NOMO-1 treated with DMSO at 0.1 percent for 48 hours (cell line): ENCODE measurements at regions not wholly inside any gene's neighbourhood (a gene's known extent, or its start where the extent isn't known, plus 50 kb on each side); places are given as distances from the start of the nearest gene placed in this dataset.
A peak's percentile ranks its signal among the peaks of the same experiment; 100 is the strongest.

Experiments used
- DNase-seq: peaks from one replicate; lab custom pipeline; 2025; ENCODE audit not compliant: unreplicated experiment; lab: John Stamatoyannopoulos, UW

- no peak for DNase-seq
These were observed 157.5 kb upstream of the NFE2L3 start for GRCh38 chr7:25994433-25994994.

DNA sequence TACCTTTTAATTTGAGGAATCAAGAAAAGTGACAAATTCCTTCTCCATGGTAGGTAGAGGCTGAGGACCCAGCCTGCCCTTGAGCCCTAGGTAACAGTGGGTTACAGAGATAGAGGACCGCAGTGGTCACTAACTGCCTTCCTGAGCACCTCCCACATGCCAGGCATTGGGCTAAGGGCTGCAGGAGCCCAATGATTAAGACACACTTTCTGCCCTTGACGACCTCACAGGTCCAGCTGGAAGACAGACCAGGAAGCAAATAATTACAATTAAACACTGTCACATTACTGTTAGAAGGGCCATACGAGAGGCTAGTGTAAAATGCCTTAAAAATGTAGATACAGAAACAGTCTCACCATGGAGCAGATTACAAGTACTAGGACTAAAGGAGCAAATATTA is 156.8 kb upstream of the NFE2L3 start:
- DNase-seq = no peak

DNA sequence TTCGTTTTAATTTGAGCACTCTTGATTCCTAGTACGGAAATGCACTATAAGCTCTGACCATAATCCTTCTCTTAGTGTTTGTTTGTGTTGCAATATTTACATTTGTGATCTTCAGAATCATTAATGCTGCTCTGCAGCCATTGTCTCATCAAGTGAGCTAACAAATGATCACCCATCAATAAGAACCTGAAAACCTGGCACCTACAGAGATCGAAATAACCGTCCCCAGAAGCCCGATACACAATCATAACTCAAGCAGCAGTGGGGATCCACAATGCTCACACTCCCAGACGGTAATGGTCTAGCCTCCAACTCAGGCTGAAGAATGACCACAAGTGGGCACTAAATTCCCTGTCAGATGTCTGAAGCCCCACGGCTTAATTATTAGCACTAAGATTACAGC is 156.0 kb upstream of the NFE2L3 start:
- DNase-seq = no peak

DNA sequence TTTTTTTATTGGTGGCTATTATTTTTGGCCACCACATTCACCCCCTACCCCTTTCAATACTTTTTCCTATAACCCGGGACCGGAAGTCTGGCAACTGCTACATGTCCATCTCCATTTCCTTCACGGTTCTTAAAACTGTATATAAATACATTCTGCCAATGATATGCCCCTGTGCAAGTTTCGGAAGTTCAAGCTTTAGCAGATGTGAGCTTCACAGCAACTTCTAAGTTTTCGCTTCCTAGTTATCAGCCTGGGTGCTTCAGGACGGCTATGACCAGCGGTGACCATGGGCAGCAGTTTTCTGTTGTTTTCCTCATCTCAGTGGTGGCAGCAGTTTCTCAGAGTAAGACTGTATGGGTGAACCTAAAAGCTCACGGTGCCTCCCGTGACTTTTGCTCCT is 153.5 kb upstream of the NFE2L3 start:
- DNase-seq = no peak

- DNase-seq = no peak
These were observed 151.2 kb upstream of the NFE2L3 start for GRCh38 chr7:26000841-26001240.

GRCh38 chr7:26001662-26002244 is 150.2 kb upstream of the NFE2L3 start:
- DNase-seq = no peak

DNA sequence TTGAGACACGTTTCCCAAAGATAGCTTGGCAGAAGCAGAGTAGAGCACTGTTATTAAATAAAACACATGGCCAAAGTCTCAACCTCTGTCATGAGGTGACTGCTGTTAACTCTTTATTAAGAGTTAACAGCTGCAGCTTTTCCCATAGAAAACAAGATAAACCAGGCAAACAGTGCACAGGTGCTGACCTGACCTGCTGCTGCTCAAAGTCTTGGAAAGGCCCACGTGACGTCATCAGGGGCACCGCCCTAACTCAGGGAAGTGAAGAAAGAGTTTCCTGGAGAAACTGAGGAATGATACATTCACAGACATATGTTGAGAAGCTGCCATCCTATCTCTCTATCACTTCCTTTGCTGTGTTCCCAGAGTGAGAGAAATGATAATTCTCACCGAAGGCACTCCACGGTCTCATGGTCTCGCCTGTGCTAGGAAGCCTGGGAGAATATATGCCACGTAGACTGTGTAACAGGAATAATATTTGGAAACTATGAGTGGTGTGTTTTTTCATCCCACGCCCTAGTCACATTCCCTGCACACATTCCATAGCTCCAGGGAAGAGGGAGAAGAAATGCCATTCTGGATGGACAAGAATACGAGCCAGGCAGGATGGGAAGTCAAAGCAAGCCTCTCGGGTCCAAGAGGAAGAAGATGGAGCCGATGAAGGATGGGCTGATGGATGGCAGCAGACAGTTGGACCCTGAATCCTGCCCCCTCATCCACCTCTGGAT is 146.2 kb upstream of the NFE2L3 start:
- DNase-seq = no peak

GRCh38 chr7:26006426-26006825 is 145.6 kb upstream of the NFE2L3 start:
- DNase-seq = no peak

DNA sequence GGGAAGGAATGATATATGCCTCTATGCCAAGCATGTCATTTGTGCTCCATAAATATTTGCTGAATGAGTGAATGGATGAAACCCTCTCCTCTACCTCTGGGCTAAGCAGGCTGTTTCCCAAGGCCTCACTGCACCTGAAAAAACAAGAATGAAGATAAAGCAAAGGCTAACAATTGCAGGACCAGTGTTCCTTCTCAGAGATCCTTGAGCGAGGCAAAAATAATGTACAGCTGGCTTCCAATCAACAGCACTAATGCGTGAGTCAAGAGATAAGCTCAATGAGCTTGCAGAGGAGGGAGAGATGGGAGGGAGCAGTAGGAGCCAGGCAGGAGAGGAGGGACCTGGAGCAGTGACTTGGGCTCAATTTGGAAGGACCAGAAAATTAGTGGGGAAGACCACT is 144.5 kb upstream of the NFE2L3 start:
- DNase-seq = no peak

DNA sequence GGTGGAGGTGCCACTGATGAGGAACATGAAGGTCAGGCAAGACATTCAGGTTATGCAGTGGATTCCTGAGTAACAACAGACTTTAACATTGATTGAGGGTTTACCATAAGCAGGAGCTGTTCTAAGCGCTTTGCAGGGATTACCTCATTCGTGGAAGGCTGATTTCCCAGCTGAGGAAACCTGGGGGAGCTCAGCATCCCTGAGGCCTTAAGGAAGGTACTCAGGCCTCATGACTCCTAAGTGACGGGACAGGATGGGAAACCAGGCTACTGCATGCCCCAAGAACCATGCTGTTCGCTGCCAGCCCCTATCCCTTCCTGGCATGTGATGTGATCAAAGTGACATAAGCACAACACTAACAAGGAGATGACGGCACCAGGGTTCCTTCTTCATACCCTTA is 143.6 kb upstream of the NFE2L3 start:
- DNase-seq = no peak

DNA sequence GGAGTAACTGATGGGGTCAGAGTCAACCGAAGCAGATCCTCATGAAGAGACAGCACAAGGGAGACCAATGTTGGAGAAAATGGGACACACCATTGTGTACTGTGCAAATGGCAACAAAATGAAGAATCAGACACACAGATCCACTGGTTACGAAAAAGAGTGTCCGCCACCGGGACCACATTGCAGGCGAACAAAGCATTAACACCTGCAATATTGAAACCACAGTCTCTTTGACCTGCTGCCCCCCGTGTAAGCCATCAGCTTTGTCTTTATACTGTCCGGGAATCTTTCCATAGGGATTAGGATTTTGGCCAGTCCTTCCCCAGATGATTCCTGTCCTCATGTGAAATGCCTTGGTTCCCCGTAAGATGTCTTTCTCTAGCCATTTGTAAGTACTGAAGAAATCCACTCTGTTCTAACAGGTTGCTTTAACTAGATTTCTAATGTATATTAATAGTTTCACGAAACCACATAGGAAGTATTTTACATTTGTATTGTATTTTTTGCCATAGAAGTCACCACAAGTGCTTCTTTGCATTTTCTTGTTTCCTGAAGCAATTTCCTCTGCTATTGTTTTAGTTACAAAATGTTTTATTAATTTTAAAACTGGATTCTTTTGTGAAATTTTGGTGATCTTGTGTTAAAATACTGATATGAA is 140.8 kb upstream of the NFE2L3 start:
- DNase-seq = peak; percentile 0

- no peak for DNase-seq
These were observed 138.4 kb upstream of the NFE2L3 start for GRCh38 chr7:26013551-26014083.

DNA sequence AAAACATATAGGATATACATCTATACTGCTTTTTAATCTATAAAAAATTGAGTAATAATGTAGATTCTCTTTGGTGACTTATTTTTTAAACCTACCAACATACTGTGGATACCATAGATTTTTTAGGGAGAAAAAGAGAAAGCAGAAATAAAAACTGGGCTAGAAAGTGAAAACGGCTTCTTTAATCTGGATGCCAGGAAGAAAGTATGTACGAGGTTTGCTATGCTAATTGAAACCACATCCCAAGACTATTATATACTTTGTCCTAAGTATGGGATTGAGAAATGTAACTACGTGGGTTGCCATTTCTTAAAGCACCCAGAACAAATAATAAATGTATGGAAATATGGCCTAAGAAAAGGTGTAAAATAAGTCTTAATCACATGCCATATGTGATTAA is 129.0 kb upstream of the NFE2L3 start:
- DNase-seq = peak; percentile 4

- no peak for DNase-seq
These were observed 122.1 kb upstream of the NFE2L3 start for GRCh38 chr7:26029911-26030310.

DNA sequence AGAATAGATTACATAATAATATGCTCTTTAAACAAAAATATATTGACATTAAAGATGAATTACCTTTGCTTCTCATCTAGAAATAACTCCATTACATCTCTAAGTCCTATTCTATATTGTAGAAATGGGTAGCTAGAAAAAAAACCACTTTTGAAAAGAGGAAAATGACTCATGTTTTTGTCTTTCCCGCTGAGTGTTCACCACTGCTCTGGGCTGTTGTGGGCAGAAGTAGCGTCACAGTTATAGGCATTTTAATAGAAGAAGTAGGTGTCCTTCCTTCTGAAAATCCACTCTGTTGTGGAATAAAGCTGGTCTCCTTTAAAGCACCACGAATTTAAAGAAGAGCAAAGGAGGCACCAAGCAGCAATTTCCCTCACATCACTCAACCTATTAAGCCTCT is 117.6 kb upstream of the NFE2L3 start:
- DNase-seq = peak; percentile 61

- peak; percentile 4 for DNase-seq
These were observed 116.4 kb upstream of the NFE2L3 start for GRCh38 chr7:26035552-26035951.

DNA sequence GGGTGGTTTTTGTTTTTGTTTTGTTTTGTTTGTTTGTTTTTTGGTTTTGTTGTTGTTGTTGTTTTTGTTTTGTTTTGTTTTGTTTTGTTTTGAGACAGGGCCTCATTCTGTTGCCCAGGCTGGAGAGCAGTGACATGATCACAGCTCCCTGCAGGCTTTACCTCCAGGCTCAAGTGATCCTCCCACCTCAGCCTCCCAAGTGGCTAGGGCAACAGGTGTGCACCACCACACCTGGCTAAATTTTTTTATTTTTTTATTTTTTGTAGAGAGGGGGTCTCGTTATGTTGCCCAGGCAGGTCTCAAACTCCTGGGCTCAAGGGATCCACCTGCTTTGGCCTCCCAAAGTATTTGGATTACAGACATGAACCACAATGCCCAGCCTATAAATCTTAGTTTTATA is 115.9 kb upstream of the NFE2L3 start:
- no peak for DNase-seq

DNA sequence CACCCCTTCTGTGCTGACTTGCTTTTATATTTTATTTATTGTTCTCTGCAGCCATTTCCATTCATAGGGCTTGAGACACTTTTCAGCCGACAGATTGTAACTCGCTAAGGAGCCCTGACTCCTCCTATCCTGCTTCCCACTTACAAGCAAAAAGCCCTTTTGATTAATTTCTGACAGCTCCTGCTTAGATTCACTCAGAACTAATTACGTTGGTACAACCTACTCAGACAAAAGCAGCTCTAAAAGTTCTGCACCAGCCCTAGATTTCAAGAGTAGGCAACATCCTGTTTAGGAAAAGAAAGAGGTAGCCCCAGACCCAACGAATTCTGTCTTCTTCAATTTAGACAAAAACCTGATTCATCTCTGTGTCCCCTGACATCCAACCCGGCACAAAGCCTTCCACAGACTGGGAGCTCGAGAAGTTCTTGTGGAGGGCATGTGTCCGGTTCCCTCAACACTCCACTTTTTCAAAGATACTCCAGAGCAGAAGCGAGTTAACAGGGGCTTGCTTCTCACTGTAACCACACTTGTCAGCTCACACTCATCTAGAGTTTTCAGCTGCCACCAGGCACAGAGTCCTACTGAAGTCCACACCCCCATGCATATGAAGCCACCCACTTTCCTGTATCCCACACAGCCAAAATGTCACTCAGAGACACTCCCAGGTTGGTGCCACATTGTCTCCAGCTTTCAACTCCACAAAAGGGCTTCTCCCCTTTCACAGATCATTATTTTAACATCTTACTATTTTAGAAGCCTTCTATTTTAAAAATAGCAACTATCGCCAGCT is 113.6 kb upstream of the NFE2L3 start:
- DNase-seq = no peak

DNA sequence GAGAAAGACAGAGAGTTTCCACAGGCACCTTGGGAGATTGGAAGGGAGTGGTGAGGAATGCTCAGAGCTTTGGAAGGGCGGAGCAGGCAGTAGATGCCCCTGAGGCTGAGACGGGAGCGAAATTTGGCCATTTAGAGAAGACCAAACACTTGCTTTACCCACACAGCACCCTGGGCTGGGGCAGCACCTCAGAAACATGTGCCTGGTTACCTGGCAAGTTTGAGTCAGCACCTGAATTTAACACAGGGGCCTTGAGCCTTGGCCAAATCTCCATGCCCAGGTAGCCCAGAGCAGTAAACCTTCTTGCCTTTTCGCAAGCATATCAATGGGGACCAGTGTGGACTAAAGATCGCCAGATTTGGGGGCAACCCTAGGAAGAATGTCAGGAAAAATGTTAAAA is 111.9 kb upstream of the NFE2L3 start:
- DNase-seq = no peak

DNA sequence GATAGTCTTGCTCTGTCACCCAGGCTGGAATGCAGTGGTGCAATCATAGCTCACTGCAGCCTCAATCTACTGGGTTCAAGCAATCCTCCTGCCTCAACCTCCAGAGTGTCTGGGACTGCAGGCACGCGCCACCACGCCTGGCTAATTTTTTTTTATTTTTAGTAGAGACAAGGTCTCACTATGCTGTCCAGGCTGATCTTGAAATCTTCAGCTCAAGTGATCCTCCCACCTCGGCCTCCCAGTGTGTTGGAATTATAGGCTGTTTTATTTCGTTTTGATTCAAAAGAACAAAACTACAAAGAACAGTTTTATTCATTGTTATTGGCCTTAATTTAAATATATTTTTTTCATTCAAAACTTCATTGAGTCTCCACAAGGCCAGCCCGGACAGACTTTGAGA is 109.8 kb upstream of the NFE2L3 start:
- DNase-seq = no peak

DNA sequence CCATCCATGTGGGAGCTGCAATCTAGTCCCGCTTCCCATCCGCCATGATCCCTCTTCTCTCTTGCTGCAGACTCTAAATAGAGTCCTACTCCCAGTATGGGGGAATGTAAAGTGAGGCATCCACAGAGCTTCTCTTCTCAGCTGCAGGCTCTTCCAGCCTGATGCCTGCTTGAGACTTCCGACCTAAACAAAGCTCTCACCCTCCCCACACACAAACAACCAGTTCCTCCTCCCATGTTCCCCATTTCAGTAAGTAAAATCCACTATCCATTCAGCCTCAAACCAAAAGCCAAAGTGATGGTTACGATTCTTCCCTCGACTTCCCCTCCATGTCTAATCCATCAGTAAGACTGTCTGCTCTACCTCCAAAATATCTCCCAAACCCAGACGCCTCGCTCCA is 108.2 kb upstream of the NFE2L3 start:
- no peak for DNase-seq
